ENCODE measurements at regions not wholly inside any gene's neighbourhood (a gene's known extent, or its start where the extent isn't known, plus 50 kb on each side); places are given as distances from the start of the nearest gene placed in this dataset.

DNA sequence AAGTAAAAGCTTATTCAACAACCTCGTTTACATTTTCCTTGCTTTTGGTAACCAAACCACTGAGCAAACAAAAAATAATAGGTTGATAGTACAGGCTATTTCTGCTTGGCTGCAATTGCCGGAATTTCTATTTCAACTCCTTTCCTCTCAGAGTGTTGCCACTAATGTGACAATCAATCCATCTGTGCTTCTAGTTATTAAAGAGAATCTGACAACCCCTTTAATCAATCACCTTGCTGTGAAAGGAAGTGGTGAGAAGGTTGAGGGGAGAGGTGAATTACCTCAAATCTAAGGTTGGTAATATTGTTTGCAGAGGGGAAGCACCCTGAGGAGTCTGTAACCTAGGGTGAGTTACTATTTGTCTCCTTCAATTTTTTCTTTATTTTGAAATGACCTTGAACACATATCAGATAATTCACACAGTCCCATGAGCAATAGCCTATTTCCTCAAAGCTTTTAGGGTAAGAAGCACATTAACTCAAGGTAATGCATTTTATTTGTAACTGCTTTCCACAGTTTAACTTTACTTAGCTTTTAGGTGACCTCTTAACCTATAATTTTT, 603.4 kb downstream of the MMUT start:
- TF ChIP-seq POLR2A (IDR thresholded peaks at IDR 0.05), result no peak
- TF ChIP-seq EP300 (IDR thresholded peaks at IDR 0.05), result no peak
- TF ChIP-seq CTCF (IDR thresholded peaks at IDR 0.05), result no peak
- TF ChIP-seq POLR2AphosphoS5 (IDR thresholded peaks at IDR 0.05), result no peak

Measured in gastroesophageal sphincter (tissue), 3 donors.